Activated CD8-positive, alpha-beta T cell treated with anti-CD3 and anti-CD28 coated beads for 36 hours (primary cell): ENCODE measurements at regions not wholly inside any gene's neighbourhood (a gene's known extent, or its start where the extent isn't known, plus 50 kb on each side); places are given as distances from the start of the nearest gene placed in this dataset.
"Not testable (repeated sequence)": the region's sequence is repeated elsewhere in the genome, so short reads cannot be mapped to it uniquely, and the experiment has no call there.

ENCODE experiments used
- ATAC-seq: fragments of 200-7000 bp; cut with Tn5 transposase; one replicate; pipeline ENCODE4 v1.10.0; 2021; ENCODE audit warnings: mild to moderate bottlenecking, moderate library complexity
- CTCF ChIA-PET: fragments of 350-600 bp; sonication (Branson Sonifier 250); formaldehyde crosslinking; loops from one replicate; lab custom pipeline; 2021; ENCODE audit warnings: antibody characterized with exemption; lab: Charles Lee
- POLR2A ChIA-PET: fragments of 350-600 bp; sonication (Branson Sonifier 250); formaldehyde crosslinking; loops from one replicate; lab custom pipeline; 2021; ENCODE audit warnings: antibody characterized with exemption; lab: Charles Lee
- DNase-seq: peaks from one replicate; pipeline ENCODE4 v3.0.0-alpha.2; 2020
- H3K27ac Mint-ChIP-seq: one replicate; pipeline ENCODE4 v1.8.0; 2021; ENCODE audit warnings: mild to moderate bottlenecking, mixed read lengths
- H3K27me3 Mint-ChIP-seq: one replicate; pipeline ENCODE4 v1.8.0; 2021; ENCODE audit warnings: mixed read lengths
- H3K36me3 Mint-ChIP-seq: one replicate; pipeline ENCODE4 v1.8.0; 2021; ENCODE audit warnings: low read depth, mixed read lengths
- H3K4me1 Mint-ChIP-seq: one replicate; pipeline ENCODE4 v1.8.0; 2021; ENCODE audit warnings: low read depth, mixed read lengths
- H3K4me3 Mint-ChIP-seq: one replicate; pipeline ENCODE4 v1.8.0; 2021; ENCODE audit warnings: mild to moderate bottlenecking, moderate library complexity, mixed read lengths
- H3K9me3 Mint-ChIP-seq: one replicate; pipeline ENCODE4 v1.8.0; 2021; ENCODE audit warnings: mixed read lengths
- CTCF ChIP-seq: fragments of 200-600 bp; IDR thresholded peaks from one replicate; pipeline ENCODE4 v1.8.0; 2022; ENCODE audit warnings: antibody characterized with exemption, mild to moderate bottlenecking
- intact Hi-C: fragments of 100-400 bp; cut with micrococcal nuclease; formaldehyde crosslinking; loops from one replicate; pipeline ENCODE4 v1.10.0; 2022

- no peak for TF ChIP-seq CTCF
- ChIA-PET POLR2A (no interaction called here), CTCF (no interaction called here)
- Mint-ChIP-seq H3K27ac (no peak overlapping the region), H3K36me3 (no peaks in the 10 kb centered on the region), H3K9me3 (no peaks in the 10 kb centered on the region), H3K4me3 (no peak overlapping the region), H3K27me3 (no peaks in the 10 kb centered on the region), H3K4me1 (no peaks in the 10 kb centered on the region)
- intact Hi-C loops, result no loop called here
- ATAC-seq (no peak), DNase-seq (no peak)
Measured at GRCh38 chrY:7672796-7673195, 761.2 kb upstream of the AMELY start.

- no peaks in the 10 kb centered on the region for H3K4me1 Mint-ChIP-seq
- H3K27me3 Mint-ChIP-seq, result no peaks in the 10 kb centered on the region
- no peak overlapping the region for H3K27ac Mint-ChIP-seq
- no peak for TF ChIP-seq CTCF
- ChIA-PET POLR2A (no interaction called here), CTCF (no interaction called here)
- no peak overlapping the region for H3K4me3 Mint-ChIP-seq
- intact Hi-C loops, result no loop called here
- no peak for ATAC-seq
- no peak for DNase-seq
- H3K9me3 Mint-ChIP-seq, result no peaks in the 10 kb centered on the region
- H3K36me3 Mint-ChIP-seq, result no peaks in the 10 kb centered on the region
Measured at GRCh38 chrY:7663261-7663660, 751.7 kb upstream of the AMELY start.

- ATAC-seq (no peak), DNase-seq (no peak)
- TF ChIP-seq CTCF, result no peak
- Mint-ChIP-seq H3K36me3 (no peaks in the 10 kb centered on the region), H3K4me3 (no peak overlapping the region), H3K4me1 (no peaks in the 10 kb centered on the region), H3K27ac (no peak overlapping the region), H3K27me3 (no peaks in the 10 kb centered on the region), H3K9me3 (no peaks in the 10 kb centered on the region)
- intact Hi-C loops, result no loop called here
- POLR2A ChIA-PET, result no interaction called here
- CTCF ChIA-PET, result no interaction called here
Measured at GRCh38 chrY:7659047-7659446, 747.5 kb upstream of the AMELY start.

- Mint-ChIP-seq H3K9me3 (no peaks in the 10 kb centered on the region), H3K27ac (no peak overlapping the region), H3K4me1 (peaks cover 2% of the 10 kb centered on the region), H3K36me3 (no peaks in the 10 kb centered on the region), H3K4me3 (no peak overlapping the region), H3K27me3 (no peaks in the 10 kb centered on the region)
- ATAC-seq (no peak), DNase-seq (no peak)
- ChIA-PET CTCF (no interaction called here), POLR2A (no interaction called here)
- intact Hi-C loops, result no loop called here
- TF ChIP-seq CTCF, result no peak
Measured at GRCh38 chrY:7656596-7656995, 745.0 kb upstream of the AMELY start.

- ATAC-seq (no peak), DNase-seq (no peak)
- H3K36me3 Mint-ChIP-seq, result no peaks in the 10 kb centered on the region
- CTCF ChIA-PET, result no interaction called here
- peaks cover 2% of the 10 kb centered on the region for H3K4me1 Mint-ChIP-seq
- POLR2A ChIA-PET, result no interaction called here
- no peak overlapping the region for H3K4me3 Mint-ChIP-seq
- H3K9me3 Mint-ChIP-seq, result no peaks in the 10 kb centered on the region
- H3K27me3 Mint-ChIP-seq, result no peaks in the 10 kb centered on the region
- no peak for TF ChIP-seq CTCF
- intact Hi-C loops, result no loop called here
- no peak overlapping the region for H3K27ac Mint-ChIP-seq
Measured at GRCh38 chrY:7654985-7655384, 743.4 kb upstream of the AMELY start.

- intact Hi-C loops, H3K27ac Mint-ChIP-seq, H3K4me3 Mint-ChIP-seq, CTCF ChIA-PET, ATAC-seq, H3K9me3 Mint-ChIP-seq, H3K27me3 Mint-ChIP-seq, H3K4me1 Mint-ChIP-seq, POLR2A ChIA-PET, DNase-seq, H3K36me3 Mint-ChIP-seq: not testable (repeated sequence)
Measured at GRCh38 chrY:7649866-7650265, 738.3 kb upstream of the AMELY start.
